ENCODE measurements at regions not wholly inside any gene's neighbourhood (a gene's known extent, or its start where the extent isn't known, plus 50 kb on each side); places are given as distances from the start of the nearest gene placed in this dataset.

DNA sequence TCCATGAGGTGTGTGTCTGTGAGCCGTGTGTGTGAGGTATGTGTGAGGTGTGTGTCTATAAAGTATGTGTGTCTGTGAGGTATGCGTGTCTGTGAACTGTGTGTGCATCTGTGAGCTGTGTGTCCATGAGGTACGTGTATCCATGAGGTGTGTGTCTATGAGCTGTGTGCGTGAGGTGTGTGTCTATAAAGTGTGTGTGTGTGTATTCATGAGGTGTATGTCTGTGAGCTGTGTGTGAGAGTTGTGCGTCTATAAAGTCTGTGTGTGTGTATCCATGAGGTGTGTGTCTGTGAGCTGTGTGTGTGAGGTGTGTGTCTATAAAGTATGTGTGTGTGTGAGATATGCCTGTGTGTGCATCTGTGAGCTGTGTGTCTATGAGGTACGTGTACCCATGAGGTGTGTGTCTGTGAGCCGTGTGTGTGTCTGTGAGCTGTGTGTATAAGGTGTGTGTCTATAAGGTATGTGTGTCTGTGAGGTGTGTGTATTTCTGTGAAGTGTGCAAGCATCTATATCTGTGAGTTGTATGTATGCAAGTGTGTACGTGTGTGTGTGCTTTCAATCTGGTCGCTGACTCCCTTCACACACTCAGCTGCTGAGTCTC is 91.9 kb upstream of the FOXP4 start:
- CTCF ChIA-PET, result interaction anchor here (1.1 to 2.2 kb wide), 3 partner anchors 11 to 85 kb away, joined by 3 to 9 read pairs (median 5); no protein-coding TSS in a partner anchor
- Histone ChIP-seq H3K4me3 (ENCODE audit: control insufficient read depth in 1 of 7, extremely low read depth in 1 of 7, insufficient read depth in 4 of 7, low read depth in 2 of 7, low read length in 6 of 7) (no peak overlapping the region), H3K9me3 (ENCODE audit: control extremely low read depth in 1 of 5, control insufficient read depth in 4 of 5, insufficient read depth in 2 of 5, low read depth in 1 of 5, low read length in 4 of 5) (no peaks in the 10 kb centered on the region), H3K4me1 (ENCODE audit: control extremely low read depth in 1 of 4, control insufficient read depth in 4 of 4, insufficient read depth in 4 of 4, low read length in 3 of 4) (no peaks in the 10 kb centered on the region), H3K36me3 (ENCODE audit: control insufficient read depth in 4 of 4, insufficient read depth in 4 of 4, low read length in 3 of 4) (no peaks in the 10 kb centered on the region), H3K27me3 (replicated peaks in 2 of 5; ENCODE audit: control insufficient read depth in 4 of 5, insufficient read depth in 5 of 5, low read length in 4 of 5) (peaks cover 0 to 7% (median 2%) of the 10 kb centered on the region in 5 experiments), H3K27ac (ENCODE audit: insufficient read depth in 1 of 2, low read depth in 1 of 2, low read length in 2 of 2, poor library complexity in 1 of 2, severe bottlenecking in 2 of 2) (no peak overlapping the region)
- no peak for DNase-seq
- WGBS (ENCODE audit: insufficient coverage), result 100% methylated on average over 9 of the region's 9 CpGs
- POLR2A ChIA-PET, result no interaction called here

GRCh38 chr6:41455410-41455809 is 90.8 kb upstream of the FOXP4 start:
- H3K4me1 ChIP-seq (ENCODE audit: control extremely low read depth in 1 of 4, control insufficient read depth in 4 of 4, insufficient read depth in 4 of 4, low read length in 3 of 4), result no peaks in the 10 kb centered on the region
- ChIA-PET POLR2A (no interaction called here), CTCF (interaction anchor here (1.6 to 2.8 kb wide), 5 partner anchors 12 to 87 kb away, joined by 5 to 17 read pairs (median 9); no protein-coding TSS in a partner anchor)
- no peak overlapping the region for H3K4me3 ChIP-seq (ENCODE audit: control insufficient read depth in 1 of 7, extremely low read depth in 1 of 7, insufficient read depth in 4 of 7, low read depth in 2 of 7, low read length in 6 of 7)
- no CpG with 5 or more reads among the region's 2 CpGs for WGBS (ENCODE audit: insufficient coverage)
- no peaks in the 10 kb centered on the region for H3K36me3 ChIP-seq (ENCODE audit: control insufficient read depth in 4 of 4, insufficient read depth in 4 of 4, low read length in 3 of 4)
- H3K27ac ChIP-seq (ENCODE audit: insufficient read depth in 1 of 2, low read depth in 1 of 2, low read length in 2 of 2, poor library complexity in 1 of 2, severe bottlenecking in 2 of 2), result no peak overlapping the region
- no peaks in the 10 kb centered on the region for H3K9me3 ChIP-seq (ENCODE audit: control extremely low read depth in 1 of 5, control insufficient read depth in 4 of 5, insufficient read depth in 2 of 5, low read depth in 1 of 5, low read length in 4 of 5)
- DNase-seq, result no peak
- H3K27me3 ChIP-seq (replicated peaks in 2 of 5; ENCODE audit: control insufficient read depth in 4 of 5, insufficient read depth in 5 of 5, low read length in 4 of 5), result peaks cover 0 to 7% (median 2%) of the 10 kb centered on the region in 5 experiments

- Histone ChIP-seq H3K36me3 (ENCODE audit: control insufficient read depth in 4 of 4, insufficient read depth in 4 of 4, low read length in 3 of 4) (no peaks in the 10 kb centered on the region), H3K4me3 (ENCODE audit: control insufficient read depth in 1 of 7, extremely low read depth in 1 of 7, insufficient read depth in 4 of 7, low read depth in 2 of 7, low read length in 6 of 7) (no peak overlapping the region), H3K4me1 (ENCODE audit: control extremely low read depth in 1 of 4, control insufficient read depth in 4 of 4, insufficient read depth in 4 of 4, low read length in 3 of 4) (no peaks in the 10 kb centered on the region), H3K9me3 (ENCODE audit: control extremely low read depth in 1 of 5, control insufficient read depth in 4 of 5, insufficient read depth in 2 of 5, low read depth in 1 of 5, low read length in 4 of 5) (no peaks in the 10 kb centered on the region), H3K27ac (ENCODE audit: insufficient read depth in 1 of 2, low read depth in 1 of 2, low read length in 2 of 2, poor library complexity in 1 of 2, severe bottlenecking in 2 of 2) (no peak overlapping the region), H3K27me3 (replicated peaks in 2 of 5; ENCODE audit: control insufficient read depth in 4 of 5, insufficient read depth in 5 of 5, low read length in 4 of 5) (peaks cover 0 to 7% (median 2%) of the 10 kb centered on the region in 5 experiments)
- POLR2A ChIA-PET, result no interaction called here
- CTCF ChIA-PET, result interaction anchor here (0.6 to 2.8 kb wide), 4 partner anchors 31 to 393 kb away, joined by 3 to 17 read pairs (median 12); no protein-coding TSS in a partner anchor
- DNase-seq, result no peak
- 92% methylated on average over 3 of the region's 4 CpGs for WGBS (ENCODE audit: insufficient coverage)
Measured at GRCh38 chr6:41455818-41456217, 90.4 kb upstream of the FOXP4 start.

DNA sequence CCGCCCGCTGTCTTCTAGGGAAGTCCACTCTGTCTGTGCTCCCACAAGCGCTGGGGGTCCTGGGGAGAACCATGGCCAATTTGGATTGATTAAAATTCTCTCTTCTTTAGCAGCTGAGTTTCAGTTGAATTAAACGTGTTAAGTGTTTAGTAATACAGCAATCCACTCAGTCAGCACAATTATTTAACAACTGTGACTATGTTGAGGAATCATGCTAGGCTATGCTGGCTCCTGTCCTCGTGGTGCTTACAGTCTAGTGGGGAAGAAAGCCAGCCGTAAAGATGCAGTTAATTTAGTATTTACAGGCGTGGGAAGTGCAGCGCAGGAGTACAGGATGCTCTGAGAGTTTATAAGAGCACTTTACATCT is 88.9 kb upstream of the FOXP4 start:
- Histone ChIP-seq H3K36me3 (ENCODE audit: control insufficient read depth in 4 of 4, insufficient read depth in 4 of 4, low read length in 3 of 4) (no peaks in the 10 kb centered on the region), H3K9me3 (ENCODE audit: control extremely low read depth in 1 of 5, control insufficient read depth in 4 of 5, insufficient read depth in 2 of 5, low read depth in 1 of 5, low read length in 4 of 5) (no peaks in the 10 kb centered on the region), H3K4me1 (ENCODE audit: control extremely low read depth in 1 of 4, control insufficient read depth in 4 of 4, insufficient read depth in 4 of 4, low read length in 3 of 4) (no peaks in the 10 kb centered on the region), H3K27me3 (replicated peaks in 2 of 5; ENCODE audit: control insufficient read depth in 4 of 5, insufficient read depth in 5 of 5, low read length in 4 of 5) (peaks cover 0 to 7% (median 3%) of the 10 kb centered on the region in 5 experiments), H3K4me3 (ENCODE audit: control insufficient read depth in 1 of 7, extremely low read depth in 1 of 7, insufficient read depth in 4 of 7, low read depth in 2 of 7, low read length in 6 of 7) (no peak overlapping the region), H3K27ac (ENCODE audit: insufficient read depth in 1 of 2, low read depth in 1 of 2, low read length in 2 of 2, poor library complexity in 1 of 2, severe bottlenecking in 2 of 2) (no peak overlapping the region)
- CTCF ChIA-PET, result interaction anchor here (0.6 to 2.8 kb wide), 5 partner anchors 19 to 89 kb away, joined by 3 to 17 read pairs (median 7); no protein-coding TSS in a partner anchor
- no peak for DNase-seq
- POLR2A ChIA-PET, result no interaction called here
- 100% methylated on average over 2 of the region's 8 CpGs for WGBS (ENCODE audit: insufficient coverage)

- DNase-seq, result no peak
- H3K9me3 ChIP-seq (ENCODE audit: control extremely low read depth in 1 of 5, control insufficient read depth in 4 of 5, insufficient read depth in 2 of 5, low read depth in 1 of 5, low read length in 4 of 5), result no peaks in the 10 kb centered on the region
- peaks cover 0 to 3% (median 1%) of the 10 kb centered on the region in 4 experiments for H3K4me1 ChIP-seq (ENCODE audit: control extremely low read depth in 1 of 4, control insufficient read depth in 4 of 4, insufficient read depth in 4 of 4, low read length in 3 of 4)
- H3K36me3 ChIP-seq (ENCODE audit: control insufficient read depth in 4 of 4, insufficient read depth in 4 of 4, low read length in 3 of 4), result no peaks in the 10 kb centered on the region
- no peak overlapping the region for H3K27ac ChIP-seq (ENCODE audit: insufficient read depth in 1 of 2, low read depth in 1 of 2, low read length in 2 of 2, poor library complexity in 1 of 2, severe bottlenecking in 2 of 2)
- peaks cover 0 to 7% (median under 1%) of the 10 kb centered on the region in 5 experiments for H3K27me3 ChIP-seq (replicated peaks in 2 of 5; ENCODE audit: control insufficient read depth in 4 of 5, insufficient read depth in 5 of 5, low read length in 4 of 5)
- ChIA-PET POLR2A (no interaction called here), CTCF (interaction anchor here (0.6 to 2.7 kb wide), 6 partner anchors 10 to 140 kb away, joined by 3 to 13 read pairs (median 4); no protein-coding TSS in a partner anchor)
- no peak overlapping the region for H3K4me3 ChIP-seq (ENCODE audit: control insufficient read depth in 1 of 7, extremely low read depth in 1 of 7, insufficient read depth in 4 of 7, low read depth in 2 of 7, low read length in 6 of 7)
- 100% methylated on average over 1 of the region's 2 CpGs for WGBS (ENCODE audit: insufficient coverage)
Measured at GRCh38 chr6:41459738-41460137, 86.4 kb upstream of the FOXP4 start.

DNA sequence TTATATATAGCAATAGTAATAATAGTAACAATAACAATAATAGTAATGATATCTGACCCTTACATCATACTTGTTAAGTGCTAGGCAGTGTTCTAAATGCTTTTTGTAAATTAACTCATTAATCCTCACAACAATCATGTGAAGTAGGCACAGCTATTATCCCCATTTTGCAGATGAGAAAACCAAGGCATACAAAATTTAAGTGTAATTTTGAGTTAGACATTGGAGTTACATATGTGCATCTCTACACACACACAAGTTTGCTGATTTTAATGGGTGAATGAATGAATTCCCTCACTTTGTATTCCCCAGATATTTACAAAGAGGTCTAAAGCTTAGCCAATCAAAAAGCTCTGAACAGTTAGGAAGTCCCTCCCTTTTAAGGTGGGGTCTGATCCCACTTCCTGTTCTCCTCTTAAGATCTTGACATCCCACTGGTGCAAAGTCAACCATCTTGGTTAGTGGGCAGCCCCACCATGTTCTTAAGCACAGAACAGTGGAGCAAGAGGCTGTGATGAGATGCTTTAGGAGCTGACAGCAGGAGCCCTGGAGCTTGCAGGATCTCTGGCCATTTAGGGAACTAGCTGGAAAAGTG is 85.3 kb upstream of the FOXP4 start:
- H3K27ac ChIP-seq (ENCODE audit: insufficient read depth in 1 of 2, low read depth in 1 of 2, low read length in 2 of 2, poor library complexity in 1 of 2, severe bottlenecking in 2 of 2), result no peak overlapping the region
- H3K4me1 ChIP-seq (ENCODE audit: control extremely low read depth in 1 of 4, control insufficient read depth in 4 of 4, insufficient read depth in 4 of 4, low read length in 3 of 4), result peaks cover 0 to 3% (median 1%) of the 10 kb centered on the region in 4 experiments
- ChIA-PET POLR2A (no interaction called here), CTCF (interaction anchor here (1.0 to 3.3 kb wide), 11 partner anchors 8 to 223 kb away, joined by 3 to 17 read pairs (median 5); no protein-coding TSS in a partner anchor)
- H3K4me3 ChIP-seq (ENCODE audit: control insufficient read depth in 1 of 7, extremely low read depth in 1 of 7, insufficient read depth in 4 of 7, low read depth in 2 of 7, low read length in 6 of 7), result no peak overlapping the region
- peaks cover 0 to 9% (median 4%) of the 10 kb centered on the region in 5 experiments for H3K27me3 ChIP-seq (replicated peaks in 2 of 5; ENCODE audit: control insufficient read depth in 4 of 5, insufficient read depth in 5 of 5, low read length in 4 of 5)
- H3K36me3 ChIP-seq (ENCODE audit: control insufficient read depth in 4 of 4, insufficient read depth in 4 of 4, low read length in 3 of 4), result no peaks in the 10 kb centered on the region
- DNase-seq, result no peak
- no peaks in the 10 kb centered on the region for H3K9me3 ChIP-seq (ENCODE audit: control extremely low read depth in 1 of 5, control insufficient read depth in 4 of 5, insufficient read depth in 2 of 5, low read depth in 1 of 5, low read length in 4 of 5)

GRCh38 chr6:41462033-41462432 is 84.1 kb upstream of the FOXP4 start:
- 98% methylated on average over 4 of the region's 4 CpGs for WGBS (ENCODE audit: insufficient coverage)
- H3K4me1 ChIP-seq (ENCODE audit: control extremely low read depth in 1 of 4, control insufficient read depth in 4 of 4, insufficient read depth in 4 of 4, low read length in 3 of 4), result peaks cover 0 to 3% (median 1%) of the 10 kb centered on the region in 4 experiments
- POLR2A ChIA-PET, result no interaction called here
- DNase-seq, result no peak
- CTCF ChIA-PET, result interaction anchor here (0.8 to 3.3 kb wide), 17 partner anchors 9 to 222 kb away, joined by 3 to 17 read pairs (median 4); no protein-coding TSS in a partner anchor
- H3K27me3 ChIP-seq (replicated peaks in 2 of 5; ENCODE audit: control insufficient read depth in 4 of 5, insufficient read depth in 5 of 5, low read length in 4 of 5), result peaks cover 0 to 11% (median 2%) of the 10 kb centered on the region in 5 experiments
- no peak overlapping the region for H3K27ac ChIP-seq (ENCODE audit: insufficient read depth in 1 of 2, low read depth in 1 of 2, low read length in 2 of 2, poor library complexity in 1 of 2, severe bottlenecking in 2 of 2)
- no peaks in the 10 kb centered on the region for H3K36me3 ChIP-seq (ENCODE audit: control insufficient read depth in 4 of 4, insufficient read depth in 4 of 4, low read length in 3 of 4)
- H3K9me3 ChIP-seq (ENCODE audit: control extremely low read depth in 1 of 5, control insufficient read depth in 4 of 5, insufficient read depth in 2 of 5, low read depth in 1 of 5, low read length in 4 of 5), result no peaks in the 10 kb centered on the region
- no peak overlapping the region for H3K4me3 ChIP-seq (ENCODE audit: control insufficient read depth in 1 of 7, extremely low read depth in 1 of 7, insufficient read depth in 4 of 7, low read depth in 2 of 7, low read length in 6 of 7)

Data from common myeloid progenitor, CD34-positive (primary cell).